K562 (cell line): ENCODE measurements at regions not wholly inside any gene's neighbourhood (a gene's known extent, or its start where the extent isn't known, plus 50 kb on each side); places are given as distances from the start of the nearest gene placed in this dataset.

Source experiments
- ATAC-seq: fragments of 200-7000 bp; cut with Tn5 transposase; 3 replicates; pipeline ENCODE4 v1.9.1; 2020; ENCODE audit warnings: moderate library complexity
- BruUV-seq: library from RNA; stranded (reverse); fragments of 400-500 nt; replicated peaks from 2 replicates; lab custom pipeline; 2021; lab: Mats Ljungman, UMichigan
- CTCF ChIA-PET: fragments of 300-600 bp; formaldehyde crosslinking; extraction: SDS; loops from one replicate; lab custom pipeline; 2021; ENCODE audit warnings: low intra/inter-chr PET ratio; lab: Yijun Ruan, JAX
- POLR2A ChIA-PET: fragments of 300-600, 350-650 bp; sonication (Branson Sonifier 250); formaldehyde crosslinking; extraction: SDS; loops from one replicate; lab custom pipeline; 2021; ENCODE audit warnings: antibody characterized with exemption, inconsistent platforms; lab: Yijun Ruan, JAX
- DNase-seq, 4 experiments: peaks; one replicate each; pipeline versions ENCODE4 v3.0.0 to v3.0.0-alpha.2; 2011 to 2018; ENCODE audit warnings: low spot score in 3 of 4, mixed read lengths in 3 of 4; ENCODE audit errors: extremely low read depth in 1 of 4
- FAIRE-seq: peaks from 2 replicates; lab custom pipeline; 2011; peaks lifted over from hg19 to GRCh38; lab: Jason Lieb, UNC
- H2AFZ ChIP-seq: 2 replicates; pipeline ENCODE4 v1.6.0; 2011; ENCODE audit warnings: low read depth, low read length, control low read depth, inconsistent platforms
- H3K27ac ChIP-seq: fragments of 200-600 bp; 3 replicates; pipeline ENCODE4 v1.8.0; 2011; ENCODE audit warnings: low read depth, mild to moderate bottlenecking, control low read depth, inconsistent platforms, low read length, moderate library complexity, mixed read lengths; ENCODE audit errors: extremely low read depth
- H3K27me3 ChIP-seq, 2 experiments: fragments of 300-600 bp in 1 of 2; 2 replicates in 1 of 2; 3 replicates in 1 of 2; pipeline versions ENCODE4 v1.6.0 to v1.8.0; 2011; ENCODE audit warnings: inconsistent platforms in 2 of 2, low read length in 2 of 2, mild to moderate bottlenecking in 1 of 2, mixed read lengths in 1 of 2, moderate library complexity in 1 of 2; ENCODE audit not compliant: control insufficient read depth in 2 of 2, insufficient read depth in 2 of 2
- H3K36me3 ChIP-seq: fragments of 300-600 bp; 3 replicates; pipeline ENCODE4 v1.8.0; 2011; ENCODE audit warnings: mild to moderate bottlenecking, low read length, inconsistent platforms; ENCODE audit not compliant: control insufficient read depth, insufficient read depth
- H3K4me1 ChIP-seq, 2 experiments: fragments of 200-600 bp in 1 of 2; replicated peaks in 1 of 2; 2 replicates in 1 of 2; 3 replicates in 1 of 2; pipeline versions ENCODE4 v1.5.1 to v1.8.0; 2011; ENCODE audit warnings: inconsistent platforms in 2 of 2, low read length in 2 of 2, mild to moderate bottlenecking in 1 of 2, mixed read lengths in 1 of 2, moderate library complexity in 1 of 2; ENCODE audit not compliant: control insufficient read depth in 2 of 2, insufficient read depth in 2 of 2
- H3K4me2 ChIP-seq: 2 replicates; pipeline ENCODE4 v1.6.1; 2011; ENCODE audit warnings: low read length, control low read depth, inconsistent platforms, mixed read lengths; ENCODE audit not compliant: insufficient read depth
- H3K4me3 ChIP-seq: fragments of 200-600 bp; sonication (generic), shearing (Covaris generic); 2 replicates; pipeline ENCODE4 v1.5.1; 2016; ENCODE audit warnings: control low read depth, inconsistent platforms
- H3K79me2 ChIP-seq: fragments of 200-600 bp; 3 replicates; pipeline ENCODE4 v1.8.0; 2011; ENCODE audit warnings: low read length, inconsistent platforms; ENCODE audit not compliant: control insufficient read depth, insufficient read depth
- H3K9ac ChIP-seq, 2 experiments: 2 replicates each; pipeline versions ENCODE4 v1.6.0 to v1.6.1; 2011; ENCODE audit warnings: low read depth in 2 of 2, low read length in 2 of 2, control low read depth in 1 of 2, inconsistent platforms in 1 of 2, mild to moderate bottlenecking in 1 of 2, mixed read lengths in 1 of 2; ENCODE audit not compliant: insufficient read depth in 1 of 2
- H3K9me1 ChIP-seq: one replicate; pipeline ENCODE4 v1.6.0; 2011; ENCODE audit warnings: inconsistent platforms, mild to moderate bottlenecking, low read length, moderate library complexity; ENCODE audit not compliant: control insufficient read depth, insufficient read depth
- H3K9me3 ChIP-seq: replicated peaks from 2 replicates; pipeline ENCODE4 v1.5.1; 2011; ENCODE audit warnings: low read depth, low read length, inconsistent platforms; ENCODE audit not compliant: control insufficient read depth, insufficient read depth
- H4K20me1 ChIP-seq: replicated peaks from 2 replicates; pipeline ENCODE4 v1.6.1; 2011; ENCODE audit warnings: low read length, inconsistent platforms, mixed read lengths; ENCODE audit not compliant: control insufficient read depth, insufficient read depth
- ARID4B ChIP-seq: sonication (generic); formaldehyde crosslinking; IDR thresholded peaks from 2 replicates; pipeline ENCODE4 v1.8.0; 2022; ENCODE audit warnings: mild to moderate bottlenecking, missing genetic modification reagents
- C11orf30 ChIP-seq: fragments of 450-650 bp; IDR thresholded peaks from 2 replicates; pipeline ENCODE4 v1.6.1; 2016; ENCODE audit warnings: low read depth, mild to moderate bottlenecking
- MCM3 ChIP-seq: fragments of 450-650 bp; IDR thresholded peaks from 2 replicates; pipeline ENCODE4 v1.6.1; 2016
- MXI1 ChIP-seq: IDR thresholded peaks from 2 replicates; pipeline ENCODE4 v1.6.1; 2011; ENCODE audit warnings: low read depth, mild to moderate bottlenecking, improper control_type of control experiment, low read length
- NFIX ChIP-seq: fragments of 250-450 bp; sonication (Bioruptor Pico); IDR thresholded peaks from 2 replicates; pipeline ENCODE4 v1.4.0; 2020; ENCODE audit warnings: low read depth, mild to moderate bottlenecking, moderate library complexity
- POLR2A ChIP-seq: fragments of 450-650 bp; conservative IDR thresholded peaks from 2 replicates; pipeline ENCODE4 v1.6.1; 2016
- RUNX1 ChIP-seq: sonication (generic); IDR thresholded peaks from 2 replicates; pipeline ENCODE4 v1.6.1; 2016; ENCODE audit warnings: antibody characterized with exemption, low read depth
- TCFL5 ChIP-seq: fragments of 250-450 bp; sonication (Bioruptor Pico); conservative IDR thresholded peaks from 2 replicates; pipeline ENCODE4 v1.6.1; 2021; ENCODE audit warnings: mild to moderate bottlenecking, moderate library complexity, matching md5 sums
- ZBTB17 ChIP-seq: fragments of 450-650 bp; formaldehyde crosslinking; IDR thresholded peaks from 2 replicates; pipeline ENCODE4 v1.4.0; 2020; ENCODE audit warnings: mild to moderate bottlenecking
- ZNF318 ChIP-seq, 2 experiments: fragments of 450-650 bp; IDR thresholded peaks; 2 replicates each; pipeline ENCODE4 v1.6.1; 2016; ENCODE audit warnings: mild to moderate bottlenecking in 2 of 2, borderline replicate concordance in 1 of 2, low read depth in 1 of 2, moderate library complexity in 1 of 2
- ZNF41 ChIP-seq: fragments of 250-450 bp; sonication (Bioruptor Pico); conservative IDR thresholded peaks from 2 replicates; pipeline ENCODE4 v1.4.0; 2020; ENCODE audit warnings: mild to moderate bottlenecking
- WGBS: fragments of 100-300 bp; shearing (Covaris generic); methylation state at CpG from one replicate; pipeline ENCODE4 v1.1.6; 2016; ENCODE audit warnings: low coverage, mixed read lengths; ENCODE audit not compliant: insufficient coverage; ENCODE audit errors: missing lambda C conversion rate; 5-methylcytosine and 5-hydroxymethylcytosine counted together
- in situ Hi-C: fragments of 300-500 bp; cut with MboI; formaldehyde crosslinking; loops from 4 replicates; pipeline ENCODE4 v1.15.0; 2018; ENCODE audit warnings: inconsistent platforms, mixed read lengths
- intact Hi-C: fragments of 100-400 bp; cut with micrococcal nuclease; formaldehyde crosslinking; loops from 2 replicates; pipeline ENCODE4 v1.14.2; 2022

GRCh38 chr19:31783592-31783991 is 434.4 kb upstream of the TSHZ3 start:
- intact Hi-C loops = no loop called here
- FAIRE-seq = no peak
- CTCF ChIA-PET = no interaction called here
- TF ChIP-seq RUNX1 (no peak), ZNF318 (IDR thresholded peaks at IDR 0.05; ENCODE audit: borderline replicate concordance in 1 of 2, low read depth in 1 of 2) (no peak), ZNF41 (CRISPR knock-in tag) (no peak), TCFL5 (CRISPR knock-in tag) (no peak), POLR2A (no peak), ARID4B (CRISPR knock-in tag) (no peak), NFIX (CRISPR knock-in tag) (no peak), ZBTB17 (no peak), C11orf30 (no peak), MCM3 (no peak), MXI1 (no peak)

More at GRCh38 chr19:31783592-31783991, 434.4 kb upstream of the TSHZ3 start:
- WGBS = 0% methylated on average over 9 of the region's 9 CpGs
- H3K36me3 ChIP-seq = no peaks in the 10 kb centered on the region
- no peaks in the 10 kb centered on the region for H3K79me2 ChIP-seq
- no peak overlapping the region for H2AFZ ChIP-seq
- no TSS peak for BruUV-seq
- no peak overlapping the region for H3K4me2 ChIP-seq
- no peaks in the 10 kb centered on the region for H3K9me3 ChIP-seq
- in situ Hi-C loops = no loop called here
- DNase-seq = no peak
- no peak for ATAC-seq
- no peak overlapping the region for H3K27ac ChIP-seq
- H4K20me1 ChIP-seq = no peaks in the 10 kb centered on the region
- no peaks in the 10 kb centered on the region for H3K9me1 ChIP-seq
- peaks cover 0 to 5% of the 10 kb centered on the region in 2 experiments; a peak in 2 of 5 replicates for H3K27me3 ChIP-seq
- no peak overlapping the region for H3K9ac ChIP-seq
- no peaks in the 10 kb centered on the region for H3K4me1 ChIP-seq
- POLR2A ChIA-PET = interaction anchor here (0.8 kb wide), 1 partner anchor 15 kb away, joined by 3 read pairs; no protein-coding TSS in a partner anchor
- H3K4me3 ChIP-seq = no peak overlapping the region
